ENCODE measurements at regions not wholly inside any gene's neighbourhood (a gene's known extent, or its start where the extent isn't known, plus 50 kb on each side); places are given as distances from the start of the nearest gene placed in this dataset.

GRCh38 chr22:49210606-49211005 is 617.1 kb downstream of the BRD1 start:
- H3K36me3 ChIP-seq (ENCODE audit: control insufficient read depth, insufficient read depth, low read length) = no peaks in the 10 kb centered on the region
- H3K4me1 ChIP-seq (ENCODE audit: control insufficient read depth, insufficient read depth, low read length) = no peaks in the 10 kb centered on the region
- in situ Hi-C loops (cut with HindIII; ENCODE audit: low pct_unique_long_range_greater_than_20kb, low sequenced_read_pairs) (no loop called here), intact Hi-C loops (cut with micrococcal nuclease; ENCODE audit: unreplicated experiment) (no loop called here)
- no peaks in the 10 kb centered on the region for H3K27me3 ChIP-seq (ENCODE audit: control insufficient read depth, insufficient read depth, low read length)
- TF ChIP-seq TCF7L2 (IDR thresholded peaks at IDR 0.05; ENCODE audit: low read depth, low read length) = no peak
- TF ChIP-seq POLR2AphosphoS5 (IDR thresholded peaks at IDR 0.05; ENCODE audit: low read depth, low read length) = no peak
- no peak for TF ChIP-seq CTCF (IDR thresholded peaks at IDR 0.05)
- TF ChIP-seq REST (IDR thresholded peaks at IDR 0.05; ENCODE audit: insufficient read depth in 1 of 2, low read depth in 2 of 2, low read length in 1 of 2) = no peak
- no peak for TF ChIP-seq SIN3A (IDR thresholded peaks at IDR 0.05; ENCODE audit: borderline replicate concordance, insufficient read depth, low read depth, low read length)
- POLR2A ChIA-PET = no interaction called here
- no peak for ATAC-seq
- no peak for DNase-seq (ENCODE audit: low read depth, low spot score)
- CTCF ChIA-PET = no interaction called here
- no peak overlapping the region for H3K27ac ChIP-seq (ENCODE audit: low read length)
- no peak overlapping the region for H3K4me3 ChIP-seq (ENCODE audit: low read depth in 2 of 2, low read length in 2 of 2)
- BruUV-seq (replicated peaks) = no TSS peak
- H3K9me3 ChIP-seq (ENCODE audit: control insufficient read depth, insufficient read depth, low read depth, low read length) = no peaks in the 10 kb centered on the region

- Histone ChIP-seq H3K27ac (ENCODE audit: low read length) (no peak overlapping the region), H3K4me3 (ENCODE audit: low read depth in 2 of 2, low read length in 2 of 2) (no peak overlapping the region), H3K9me3 (ENCODE audit: control insufficient read depth, insufficient read depth, low read depth, low read length) (no peaks in the 10 kb centered on the region), H3K4me1 (ENCODE audit: control insufficient read depth, insufficient read depth, low read length) (no peaks in the 10 kb centered on the region), H3K27me3 (ENCODE audit: control insufficient read depth, insufficient read depth, low read length) (no peaks in the 10 kb centered on the region), H3K36me3 (ENCODE audit: control insufficient read depth, insufficient read depth, low read length) (no peaks in the 10 kb centered on the region)
- in situ Hi-C loops (cut with HindIII; ENCODE audit: low pct_unique_long_range_greater_than_20kb, low sequenced_read_pairs) = no loop called here
- no TSS peak for BruUV-seq (replicated peaks)
- no peak for DNase-seq (ENCODE audit: low read depth, low spot score)
- ATAC-seq = no peak
- CTCF ChIA-PET = no interaction called here
- no peak for TF ChIP-seq SIN3A (IDR thresholded peaks at IDR 0.05; ENCODE audit: borderline replicate concordance, insufficient read depth, low read depth, low read length)
- TF ChIP-seq CTCF (IDR thresholded peaks at IDR 0.05) = no peak
- no peak for TF ChIP-seq TCF7L2 (IDR thresholded peaks at IDR 0.05; ENCODE audit: low read depth, low read length)
- no peak for TF ChIP-seq POLR2AphosphoS5 (IDR thresholded peaks at IDR 0.05; ENCODE audit: low read depth, low read length)
- TF ChIP-seq REST (IDR thresholded peaks at IDR 0.05; ENCODE audit: insufficient read depth in 1 of 2, low read depth in 2 of 2, low read length in 1 of 2) = no peak
- POLR2A ChIA-PET = no interaction called here
- intact Hi-C loops (cut with micrococcal nuclease; ENCODE audit: unreplicated experiment) = no loop called here
These were observed 618.0 kb downstream of the BRD1 start for GRCh38 chr22:49209452-49210195.

Measured in Panc1 (cell line).